ENCODE measurements at regions not wholly inside any gene's neighbourhood (a gene's known extent, or its start where the extent isn't known, plus 50 kb on each side); places are given as distances from the start of the nearest gene placed in this dataset.

DNA sequence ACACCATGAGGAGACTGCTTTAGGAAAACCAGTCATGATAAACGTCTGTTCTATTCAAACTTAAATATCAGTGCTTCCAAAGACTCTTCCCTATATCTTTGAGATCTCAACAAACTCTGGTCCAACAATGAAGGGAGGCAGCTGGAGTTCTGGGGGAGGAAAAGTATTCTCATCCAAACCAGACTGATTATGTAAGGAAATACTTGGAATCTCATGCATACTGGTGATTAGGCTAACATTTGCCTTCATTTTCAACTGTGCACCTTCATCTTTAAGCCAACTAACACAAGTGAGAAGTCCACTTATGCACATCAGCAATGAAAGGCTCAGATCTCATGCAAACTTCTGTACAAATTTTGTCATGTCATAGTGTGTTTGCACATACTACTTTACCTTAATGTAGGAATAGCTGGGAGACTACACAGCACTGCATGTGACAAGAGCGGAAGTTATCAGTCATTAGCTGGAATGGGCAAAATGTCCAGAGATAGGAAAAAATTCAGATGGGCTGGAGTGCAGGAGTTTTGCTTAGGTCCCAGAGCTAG lies 67.5 kb upstream of the STK17B start:
- Mint-ChIP-seq H3K4me3 (ENCODE audit: unreplicated experiment) (no peak overlapping the region), H3K36me3 (ENCODE audit: unreplicated experiment) (peaks cover 20% of the 10 kb centered on the region), H3K9me3 (ENCODE audit: unreplicated experiment) (no peaks in the 10 kb centered on the region), H3K4me1 (ENCODE audit: unreplicated experiment) (peaks cover 20% of the 10 kb centered on the region), H3K27ac (ENCODE audit: unreplicated experiment) (no peak overlapping the region), H3K27me3 (ENCODE audit: unreplicated experiment) (no peaks in the 10 kb centered on the region)
- DNase-seq (ENCODE audit: extremely low spot score, unreplicated experiment) = no peak
- TF ChIP-seq CTCF (IDR thresholded peaks at IDR 0.05) = no peak

DNA sequence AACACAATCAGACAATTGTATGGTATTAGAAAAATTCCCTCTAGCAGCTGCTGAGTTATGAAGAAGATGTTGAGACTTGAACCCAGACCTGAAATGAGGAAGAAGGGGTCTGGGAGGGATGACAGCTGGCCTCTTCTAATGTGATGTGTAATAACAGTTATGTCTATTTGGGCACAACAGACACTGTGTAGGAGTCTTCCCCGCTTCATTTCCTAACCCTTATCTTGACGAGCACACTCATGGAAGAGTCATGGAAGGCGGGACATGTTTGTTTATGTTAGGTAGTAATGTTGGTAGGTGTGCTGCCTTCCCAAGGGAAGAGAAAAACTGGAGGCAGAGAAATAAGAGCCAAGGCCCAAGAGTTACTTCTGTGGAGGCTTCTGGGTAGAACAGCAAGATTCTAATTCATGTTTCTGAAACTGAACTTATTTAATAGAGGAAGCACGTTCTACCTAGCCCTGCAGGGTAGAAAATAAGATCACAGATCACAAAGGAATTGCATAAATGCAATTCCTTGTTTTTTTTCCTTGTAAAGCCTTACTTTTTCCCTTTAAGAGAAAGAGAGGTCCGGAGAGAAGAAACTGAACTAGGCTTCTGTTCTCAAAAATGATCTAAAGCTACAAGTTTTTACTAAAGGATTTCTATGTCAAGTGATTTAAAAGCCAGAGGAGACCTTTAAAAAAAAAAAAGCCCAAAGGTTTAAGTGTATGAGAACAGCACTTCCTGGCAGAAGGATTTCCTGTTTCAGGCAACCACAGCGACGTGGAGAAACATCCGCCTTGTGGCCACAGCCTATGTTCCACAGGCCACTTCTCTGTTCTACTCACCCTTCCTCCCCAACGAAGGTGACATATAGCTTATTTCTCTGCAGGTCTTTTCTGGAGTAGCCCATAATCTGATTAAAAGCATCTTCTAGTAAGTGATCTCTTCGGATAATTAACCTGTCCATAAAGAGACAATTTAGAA lies 68.5 kb upstream of the STK17B start:
- peak overlapping the region; percentile 72 for H3K27ac Mint-ChIP-seq (ENCODE audit: unreplicated experiment)
- DNase-seq (ENCODE audit: extremely low spot score, unreplicated experiment) = no peak

DNA sequence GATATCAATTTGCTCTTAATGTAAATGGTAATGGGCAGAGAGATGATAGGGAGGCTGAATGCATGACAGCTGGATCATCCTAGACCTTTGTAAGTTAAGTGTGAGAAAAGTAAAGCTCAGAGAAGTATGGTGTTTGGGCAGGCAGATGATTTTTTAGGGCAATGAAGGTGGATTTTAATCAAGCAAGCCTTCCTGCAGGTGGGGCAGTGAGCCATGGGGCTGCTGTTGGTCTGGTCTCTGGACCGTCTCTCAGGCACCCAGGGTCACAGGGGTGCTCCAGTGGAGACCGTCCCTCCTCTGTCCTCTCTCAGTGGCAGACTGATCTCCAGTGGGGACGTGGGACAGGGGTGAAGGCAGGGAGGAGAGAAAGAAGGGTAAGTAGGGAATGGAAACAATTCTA lies 69.8 kb upstream of the STK17B start:
- no peak overlapping the region for H3K4me3 Mint-ChIP-seq (ENCODE audit: unreplicated experiment)
- peaks cover 20% of the 10 kb centered on the region for H3K36me3 Mint-ChIP-seq (ENCODE audit: unreplicated experiment)
- H3K9me3 Mint-ChIP-seq (ENCODE audit: unreplicated experiment) = no peaks in the 10 kb centered on the region
- TF ChIP-seq CTCF (IDR thresholded peaks at IDR 0.05) = no peak
- DNase-seq (ENCODE audit: extremely low spot score, unreplicated experiment) = no peak
- peaks cover 33% of the 10 kb centered on the region for H3K4me1 Mint-ChIP-seq (ENCODE audit: unreplicated experiment)
- H3K27me3 Mint-ChIP-seq (ENCODE audit: unreplicated experiment) = no peaks in the 10 kb centered on the region
- H3K27ac Mint-ChIP-seq (ENCODE audit: unreplicated experiment) = no peak overlapping the region

More for the DNA sequence above, 68.5 kb upstream of the STK17B start:
- Mint-ChIP-seq H3K4me3 (ENCODE audit: unreplicated experiment) (no peak overlapping the region), H3K27me3 (ENCODE audit: unreplicated experiment) (no peaks in the 10 kb centered on the region), H3K36me3 (ENCODE audit: unreplicated experiment) (peaks cover 20% of the 10 kb centered on the region), H3K9me3 (ENCODE audit: unreplicated experiment) (no peaks in the 10 kb centered on the region), H3K4me1 (ENCODE audit: unreplicated experiment) (peaks cover 21% of the 10 kb centered on the region)
- peak; percentile 20 for TF ChIP-seq CTCF (IDR thresholded peaks at IDR 0.05)

DNA sequence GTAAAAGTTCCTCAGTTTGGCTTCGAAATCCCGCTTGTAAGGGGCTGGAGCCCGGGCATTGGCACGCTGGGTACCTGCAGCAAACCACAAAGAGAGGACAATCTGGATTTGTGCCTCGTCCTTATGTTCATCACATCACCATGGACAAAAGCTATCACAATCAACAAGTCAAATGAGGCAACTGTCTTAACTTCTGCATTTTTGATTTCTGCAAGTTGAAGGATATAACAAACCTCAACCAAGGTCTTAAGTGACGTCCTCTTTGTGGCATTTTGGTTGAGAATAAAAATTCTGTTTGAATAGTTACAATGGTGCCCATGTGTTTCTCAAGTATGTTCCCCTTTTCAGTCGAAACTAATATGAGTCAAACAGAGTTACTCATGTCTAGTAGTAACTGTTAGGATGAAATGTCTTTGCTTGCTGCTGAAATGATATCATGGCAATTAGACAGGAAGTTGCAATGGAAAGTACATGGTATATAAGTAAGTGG lies 70.8 kb upstream of the STK17B start:
- no peak for TF ChIP-seq CTCF (IDR thresholded peaks at IDR 0.05)
- Mint-ChIP-seq H3K36me3 (ENCODE audit: unreplicated experiment) (peaks cover 16% of the 10 kb centered on the region), H3K4me3 (ENCODE audit: unreplicated experiment) (no peak overlapping the region), H3K9me3 (ENCODE audit: unreplicated experiment) (no peaks in the 10 kb centered on the region), H3K27me3 (ENCODE audit: unreplicated experiment) (no peaks in the 10 kb centered on the region), H3K4me1 (ENCODE audit: unreplicated experiment) (peaks cover 41% of the 10 kb centered on the region), H3K27ac (ENCODE audit: unreplicated experiment) (no peak overlapping the region)
- no peak for DNase-seq (ENCODE audit: extremely low spot score, unreplicated experiment)

DNA sequence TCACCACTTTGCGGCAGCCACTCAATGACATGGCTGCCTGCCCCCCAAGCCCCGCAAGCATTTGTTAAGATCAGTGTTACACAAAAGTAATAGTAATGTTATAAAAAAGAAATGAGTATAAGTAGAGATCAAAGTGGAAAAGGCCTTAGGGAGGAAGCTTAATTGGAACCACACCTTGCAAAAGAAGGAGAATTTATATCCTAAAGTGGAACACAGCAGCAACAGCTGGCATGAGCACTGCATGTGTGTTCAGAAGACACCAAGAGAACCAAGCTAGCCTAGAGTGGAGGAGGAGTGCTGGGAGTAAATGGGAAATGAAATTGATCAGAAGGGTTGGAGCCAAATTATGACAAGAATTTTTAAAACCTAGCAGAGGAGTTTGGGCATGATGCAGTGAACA lies 73.1 kb upstream of the STK17B start:
- no peaks in the 10 kb centered on the region for H3K27me3 Mint-ChIP-seq (ENCODE audit: unreplicated experiment)
- peaks cover 8% of the 10 kb centered on the region for H3K36me3 Mint-ChIP-seq (ENCODE audit: unreplicated experiment)
- no peak for TF ChIP-seq CTCF (IDR thresholded peaks at IDR 0.05)
- no peak for DNase-seq (ENCODE audit: extremely low spot score, unreplicated experiment)
- H3K4me1 Mint-ChIP-seq (ENCODE audit: unreplicated experiment) = peaks cover 63% of the 10 kb centered on the region
- peak overlapping the region; percentile 84 for H3K27ac Mint-ChIP-seq (ENCODE audit: unreplicated experiment)
- no peak overlapping the region for H3K4me3 Mint-ChIP-seq (ENCODE audit: unreplicated experiment)
- no peaks in the 10 kb centered on the region for H3K9me3 Mint-ChIP-seq (ENCODE audit: unreplicated experiment)
